GM18498 (cell line): ENCODE measurements at regions not wholly inside any gene's neighbourhood (a gene's known extent, or its start where the extent isn't known, plus 50 kb on each side); places are given as distances from the start of the nearest gene placed in this dataset.

Experiments
- ATAC-seq: cut with Tn5 transposase; IDR thresholded peaks from one replicate; pipeline ENCODE4 v1.9.1; 2021; ENCODE audit warnings: mild to moderate bottlenecking, moderate library complexity; ENCODE audit not compliant: unreplicated experiment

DNA sequence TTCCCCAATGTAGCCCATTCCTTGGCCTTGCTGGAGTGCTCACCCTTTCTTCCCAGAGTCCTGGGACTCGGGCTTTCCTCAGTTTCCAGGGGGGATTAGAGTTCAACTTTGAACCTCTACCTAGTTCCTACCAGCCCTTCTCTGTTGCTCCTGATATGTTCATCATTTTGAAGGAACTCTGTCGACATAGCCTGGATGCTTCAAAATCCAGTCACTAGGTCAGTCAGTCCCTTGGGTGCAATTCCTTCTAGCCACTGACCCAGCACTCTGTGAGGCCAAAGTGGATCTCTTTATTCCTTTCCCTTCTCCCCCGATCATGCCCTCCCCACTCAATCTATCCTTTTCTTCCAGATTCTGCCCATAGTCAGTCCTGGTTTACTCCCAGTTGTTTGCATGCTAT lies 72.3 kb upstream of the TMCC3 start:
- ATAC-seq = no peak

DNA sequence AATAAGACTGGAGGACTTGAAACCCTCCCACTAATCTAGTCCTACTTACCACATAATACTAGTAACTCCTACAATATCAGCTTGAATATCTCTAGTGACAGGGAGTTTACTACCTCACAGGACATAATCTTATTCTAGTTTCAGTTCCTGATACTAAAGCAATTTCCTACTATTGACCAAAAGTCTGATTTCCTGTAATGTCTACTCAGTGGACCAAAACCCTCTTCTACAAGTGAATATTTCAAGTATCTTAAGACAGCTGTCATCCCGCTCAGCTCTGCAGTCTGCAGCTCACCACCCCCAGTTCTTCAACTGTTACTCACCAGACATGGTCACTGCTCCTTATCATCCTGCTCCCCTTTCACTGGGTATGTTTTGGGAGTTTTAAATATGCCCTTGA lies 70.8 kb upstream of the TMCC3 start:
- ATAC-seq = peak; percentile 77

DNA sequence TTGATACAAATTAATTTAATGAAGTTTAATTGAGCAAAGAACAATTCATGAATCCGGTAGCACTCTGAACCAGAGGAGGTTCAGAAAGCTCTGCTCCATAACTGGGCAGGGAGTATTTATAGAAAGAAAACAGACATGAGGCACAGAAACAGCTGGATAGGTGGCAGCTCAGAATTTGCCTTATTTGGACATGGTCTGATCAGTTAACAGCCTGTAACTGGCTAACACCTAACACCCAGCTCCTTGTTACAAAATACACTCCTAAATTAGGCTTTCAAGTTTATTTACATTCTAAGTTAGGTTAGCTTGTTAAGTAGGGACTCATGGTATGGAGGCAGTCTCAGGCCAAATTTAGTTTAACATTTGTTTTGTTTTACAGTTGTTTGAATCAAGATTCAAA lies 67.8 kb upstream of the TMCC3 start:
- ATAC-seq = no peak

DNA sequence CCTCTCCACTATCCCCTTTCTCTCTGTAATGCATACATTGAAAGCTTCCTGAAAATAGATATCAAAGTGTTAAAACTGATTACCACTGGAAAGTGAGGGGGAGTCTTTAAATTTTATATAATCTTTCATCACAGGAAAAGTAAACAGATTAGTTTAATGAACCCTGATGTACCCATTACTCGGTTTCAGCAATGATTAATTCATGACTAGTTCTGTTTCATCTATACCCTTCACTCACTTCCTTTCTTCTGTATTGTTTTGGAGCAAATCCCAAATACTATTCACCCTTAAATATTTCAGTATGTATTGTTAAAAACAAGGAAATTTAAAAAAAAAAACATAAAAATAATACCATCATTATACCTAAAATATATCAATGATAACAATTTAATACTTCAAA lies 67.3 kb upstream of the TMCC3 start:
- no peak for ATAC-seq

DNA sequence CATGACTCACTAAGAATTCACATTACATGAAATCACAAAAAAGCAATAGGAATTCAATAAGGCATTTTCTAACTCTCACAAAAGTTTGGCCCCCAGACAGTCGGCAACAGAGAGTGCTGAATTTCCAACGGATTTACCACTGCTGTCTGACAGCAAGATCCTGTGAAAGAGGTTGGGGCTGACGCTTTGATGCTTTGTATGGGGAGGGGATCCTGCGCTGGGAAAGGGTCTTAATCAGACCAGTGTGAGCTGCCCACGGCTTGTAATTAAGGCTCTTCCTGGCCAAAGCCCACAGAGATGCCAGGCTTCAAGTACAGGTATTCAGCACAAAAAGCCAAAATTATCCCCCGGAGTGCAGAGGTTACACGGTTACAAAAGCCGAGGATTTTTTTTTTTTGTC lies 66.8 kb upstream of the TMCC3 start:
- ATAC-seq = no peak

DNA sequence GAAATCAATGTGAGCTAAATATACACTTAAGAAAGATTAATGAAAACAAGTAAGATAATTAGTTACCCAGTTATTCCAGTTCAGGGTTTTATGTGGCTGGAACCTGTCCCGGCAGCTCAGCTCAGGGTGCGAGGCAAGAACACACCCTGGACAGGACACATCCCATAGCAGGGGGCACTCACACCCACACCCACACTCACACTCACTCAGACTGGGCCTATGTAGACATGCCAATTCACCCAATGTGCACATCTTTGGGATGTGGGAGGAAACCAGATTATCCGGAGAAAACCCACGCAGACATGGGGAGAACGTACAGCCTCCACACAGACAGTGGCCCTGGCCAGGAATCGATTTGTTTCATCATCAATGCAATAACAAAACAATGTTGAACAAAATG lies 66.0 kb upstream of the TMCC3 start:
- no peak for ATAC-seq

DNA sequence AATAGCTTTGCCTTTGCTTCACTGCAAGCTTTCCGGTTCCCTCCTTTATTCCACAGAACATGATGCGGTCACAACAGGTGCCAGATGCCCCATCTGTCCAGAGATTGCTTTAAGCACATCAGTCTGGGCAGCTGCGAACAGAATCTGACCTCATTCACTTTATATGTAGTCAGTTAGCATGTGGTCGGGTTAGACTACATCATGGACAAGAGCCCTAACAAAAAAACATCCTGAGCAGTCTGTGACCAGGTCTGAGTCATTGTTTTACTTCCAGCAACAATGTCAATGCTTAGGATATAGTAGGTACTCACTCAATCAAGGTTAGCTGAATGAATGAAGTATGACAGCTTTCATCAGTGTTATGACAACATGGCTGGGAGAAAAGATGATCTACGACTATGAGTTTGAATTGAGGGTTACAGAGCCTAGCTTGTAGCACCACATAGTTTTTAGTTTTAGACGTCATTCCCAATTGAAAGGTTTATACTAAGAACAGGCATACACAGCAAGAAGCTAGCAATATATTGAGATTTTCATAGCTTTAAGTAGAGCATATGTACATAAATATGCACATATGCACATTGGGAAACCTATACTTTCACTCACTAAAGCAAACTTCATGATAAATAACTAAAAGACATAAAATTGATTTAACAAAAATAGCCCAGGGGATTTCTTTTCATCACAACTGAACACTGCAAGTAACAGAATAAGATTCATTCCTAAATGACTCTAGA lies 64.2 kb upstream of the TMCC3 start:
- ATAC-seq = no peak

DNA sequence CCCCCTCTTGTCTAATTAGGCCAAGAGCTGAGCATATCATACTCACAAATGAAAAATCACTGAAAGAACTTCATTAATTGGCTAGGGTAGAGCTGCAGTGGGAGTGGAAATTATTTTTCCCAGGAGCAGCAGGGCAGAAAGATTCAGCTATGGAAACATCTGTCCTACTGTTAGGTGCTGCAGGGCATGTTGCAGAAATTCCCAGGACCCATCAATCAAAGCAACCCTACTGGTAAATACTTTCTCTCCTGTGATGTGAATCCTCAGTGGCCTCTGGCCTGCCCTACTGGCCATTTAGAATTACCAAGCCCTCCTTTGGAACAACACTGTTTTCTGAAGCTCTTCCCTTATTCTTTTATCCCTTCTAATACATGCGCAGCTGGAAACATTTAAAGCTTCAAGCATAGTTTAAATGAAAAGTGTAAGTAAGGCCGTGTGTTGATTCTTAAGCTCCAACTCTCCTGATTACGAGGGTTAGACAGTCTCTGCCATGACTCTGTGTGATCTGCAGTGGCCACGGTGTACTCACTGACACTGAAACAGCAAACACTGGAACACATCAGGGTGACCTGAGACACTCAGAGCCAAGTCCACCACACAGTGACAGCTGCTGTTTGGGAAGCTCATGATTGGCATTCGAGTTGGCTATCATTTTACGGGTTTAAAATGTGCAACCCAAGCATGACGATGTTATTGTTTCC lies 62.6 kb upstream of the TMCC3 start:
- ATAC-seq = no peak

DNA sequence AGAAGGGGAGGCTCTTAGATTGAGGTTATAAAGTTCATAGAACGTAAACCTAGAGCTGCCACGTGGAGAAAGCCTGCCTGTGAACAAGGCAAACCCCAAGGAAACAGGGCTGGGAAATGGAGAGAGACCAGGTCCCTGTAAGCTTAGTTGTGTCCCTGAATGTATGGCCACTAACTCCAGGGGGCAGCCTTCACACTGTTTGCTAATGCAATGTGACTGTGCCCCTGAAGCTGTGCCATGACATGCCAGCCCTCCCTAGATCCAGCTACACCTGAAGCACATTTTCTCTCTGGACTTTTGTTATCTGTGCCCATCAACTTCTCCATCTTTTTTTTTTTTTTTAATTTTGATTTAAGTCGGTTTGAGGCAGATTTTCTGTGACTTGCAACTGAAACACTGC lies 60.6 kb upstream of the TMCC3 start:
- peak; percentile 46 for ATAC-seq

DNA sequence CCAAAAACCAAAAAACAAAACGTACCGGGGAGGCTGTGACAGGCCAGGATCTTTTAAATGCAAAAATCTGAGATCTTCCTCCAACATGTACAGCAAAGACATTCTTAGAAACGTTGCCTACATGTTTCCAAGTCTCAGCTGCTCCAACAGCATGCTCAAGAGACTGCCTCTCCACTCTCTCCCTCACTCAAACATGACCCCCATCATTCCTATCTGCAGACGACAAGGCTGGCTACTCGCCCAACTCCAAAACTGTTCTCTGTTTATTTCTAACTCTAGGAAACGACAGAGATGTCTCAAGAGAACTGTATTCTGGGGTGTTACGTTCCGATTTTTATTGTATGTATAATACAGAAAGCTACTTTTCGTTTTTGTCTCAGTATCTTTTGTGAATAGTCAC lies 57.5 kb upstream of the TMCC3 start:
- no peak for ATAC-seq

DNA sequence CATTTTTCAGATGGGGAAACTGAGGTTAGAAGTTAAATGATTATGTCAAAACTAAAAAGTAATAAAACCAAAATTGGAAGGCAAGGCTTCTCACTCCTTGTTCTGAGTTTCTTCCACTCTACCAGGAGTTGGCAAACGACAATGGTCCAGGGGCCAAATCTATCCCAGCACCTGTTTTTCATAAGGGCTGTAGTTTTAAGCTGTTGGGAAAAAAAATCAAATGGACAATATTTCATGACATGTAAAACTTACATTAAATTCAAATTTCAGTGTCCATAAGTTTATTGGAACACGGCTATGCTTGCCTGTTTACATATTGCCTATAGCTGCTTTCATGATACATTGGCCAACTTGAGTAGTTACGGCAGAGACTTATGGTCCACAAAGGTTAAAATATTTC lies 56.7 kb upstream of the TMCC3 start:
- ATAC-seq = no peak

DNA sequence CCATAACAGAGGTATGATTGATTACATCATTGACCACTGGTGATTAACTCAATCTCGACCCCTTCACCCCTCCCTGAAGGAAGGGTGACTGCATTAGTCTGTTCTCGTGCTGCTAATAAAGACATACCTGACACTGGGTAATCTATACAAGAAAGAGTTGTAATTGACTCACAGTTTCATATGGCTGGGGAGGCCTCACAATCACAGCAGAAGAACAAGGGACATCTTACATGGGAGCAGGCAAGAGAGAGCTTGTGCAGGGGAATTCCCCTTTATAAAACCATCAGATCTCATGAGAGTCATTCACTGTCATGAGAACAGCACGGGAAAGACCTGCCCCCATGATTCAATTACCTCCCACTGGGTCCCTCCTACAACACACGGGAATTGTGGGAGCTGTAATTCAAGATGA lies 55.9 kb upstream of the TMCC3 start:
- peak; percentile 62 for ATAC-seq

DNA sequence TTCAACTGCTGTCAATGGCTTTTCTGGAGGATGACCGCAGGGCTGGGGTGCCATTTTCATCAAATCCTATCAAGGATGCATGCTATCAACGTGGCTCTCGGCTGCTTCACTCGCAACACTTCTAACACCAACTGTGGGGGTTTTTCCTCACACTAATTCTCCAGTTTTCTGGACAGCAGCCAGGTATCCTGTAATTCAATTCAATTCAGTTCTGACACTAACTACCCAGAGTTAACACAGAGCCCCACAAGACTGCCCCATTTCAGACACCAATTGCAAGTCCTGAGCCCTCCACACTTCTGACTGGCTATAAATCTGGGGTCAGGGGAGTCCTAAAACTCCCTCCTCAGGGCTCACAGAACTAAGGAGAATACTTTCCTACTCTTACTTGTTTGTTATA lies 55.3 kb upstream of the TMCC3 start:
- ATAC-seq = peak; percentile 4

DNA sequence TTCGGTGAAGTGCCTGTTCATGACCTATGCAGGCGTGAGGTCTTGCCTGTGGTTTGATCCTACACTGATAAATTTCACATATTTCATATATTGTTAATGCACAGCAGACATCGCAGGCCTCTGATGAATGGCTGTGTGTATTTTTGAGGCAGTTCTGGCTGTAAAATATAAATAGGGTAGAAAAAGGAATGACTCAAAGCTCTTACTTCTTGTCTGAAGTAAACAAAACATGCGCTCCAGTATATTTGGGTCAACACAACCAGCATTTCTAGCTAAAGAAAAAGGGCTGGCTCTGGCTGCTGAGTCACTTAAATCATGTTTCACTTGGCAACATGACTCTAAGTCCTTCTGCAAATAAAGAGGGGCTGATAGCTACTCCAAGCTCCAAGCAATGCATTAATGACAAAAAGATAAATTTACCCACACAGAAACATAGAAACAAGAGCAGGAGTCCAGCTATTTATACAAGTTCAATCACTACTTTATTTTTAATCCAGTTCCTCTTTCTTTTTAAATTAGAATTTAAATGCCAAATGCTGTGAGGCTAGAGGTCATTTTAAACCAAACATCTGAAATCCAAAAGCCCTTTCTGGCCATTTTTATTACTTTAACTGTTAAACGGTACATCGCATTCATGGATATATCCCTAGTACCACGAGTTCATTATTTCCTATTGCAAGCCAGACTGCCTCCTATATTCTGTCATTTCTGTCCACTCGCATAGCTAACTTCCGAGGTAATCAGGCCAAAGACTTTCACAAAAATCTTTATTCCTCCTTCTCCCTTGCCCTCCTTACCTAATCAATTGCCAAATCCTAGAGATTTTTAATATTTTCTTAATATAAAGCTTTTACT lies 54.3 kb upstream of the TMCC3 start:
- ATAC-seq = no peak

DNA sequence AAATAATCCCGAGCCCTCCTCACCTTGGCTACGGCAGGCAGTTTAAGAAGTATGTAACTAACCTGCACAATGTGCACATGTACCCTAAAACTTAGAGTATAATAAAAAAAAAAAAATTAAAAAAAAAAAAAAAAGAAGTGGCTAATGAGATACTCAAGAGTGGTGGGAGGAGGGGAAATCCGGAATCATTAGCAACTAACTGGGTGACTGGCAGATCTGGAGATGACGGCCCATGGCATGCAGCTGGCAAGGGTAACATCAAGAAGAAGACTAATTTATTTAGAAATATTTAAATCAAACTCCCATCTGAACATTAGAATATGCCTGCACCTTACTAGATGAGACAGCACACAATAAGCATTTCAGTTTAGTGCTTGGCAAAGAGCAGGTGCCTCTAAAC lies 52.3 kb upstream of the TMCC3 start:
- no peak for ATAC-seq

DNA sequence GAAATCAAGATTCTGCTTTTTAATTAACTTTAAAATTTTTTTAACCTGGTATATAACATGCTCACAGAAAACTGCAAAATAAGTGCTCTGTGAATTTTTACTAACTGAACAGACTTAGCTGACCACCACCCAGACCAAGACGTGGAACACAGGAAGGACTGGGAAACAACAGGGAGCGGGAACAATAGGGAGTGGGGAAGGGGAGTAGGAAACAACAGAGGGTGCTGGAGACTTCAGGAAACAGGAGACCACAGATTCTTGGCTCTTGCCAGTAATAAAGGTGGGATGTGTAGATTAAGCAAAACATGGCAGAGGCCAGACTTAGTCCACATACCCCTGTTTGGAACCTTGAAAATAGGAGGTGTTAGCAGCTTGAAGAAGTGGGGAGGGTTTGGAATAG lies 51.4 kb upstream of the TMCC3 start:
- ATAC-seq = no peak

DNA sequence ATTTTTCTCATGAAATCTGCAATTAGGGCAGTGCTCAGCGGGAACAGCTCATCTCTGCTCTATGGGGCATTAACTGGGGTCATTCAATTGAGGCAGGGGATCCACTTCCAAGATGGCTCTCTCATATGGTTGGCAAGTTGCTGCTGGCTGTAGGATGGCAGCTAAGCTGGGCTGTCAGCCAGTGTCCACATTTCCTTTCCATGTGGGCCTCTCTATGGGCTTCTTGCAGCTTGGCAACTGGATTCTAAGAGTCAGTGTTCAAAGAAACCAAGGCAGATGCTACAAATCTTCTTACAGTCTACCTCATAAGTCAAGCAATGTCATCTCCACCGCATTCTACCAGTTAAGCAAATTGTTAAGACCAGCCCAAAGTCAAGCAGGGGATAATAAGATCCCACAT lies 50.3 kb upstream of the TMCC3 start:
- ATAC-seq = no peak
